IPS-NIHi7 (cell line): ENCODE measurements at regions not wholly inside any gene's neighbourhood (a gene's known extent, or its start where the extent isn't known, plus 50 kb on each side); places are given as distances from the start of the nearest gene placed in this dataset.
A peak's percentile ranks its signal among the peaks of the same experiment; 100 is the strongest.
"Not testable (repeated sequence)": the region's sequence is repeated elsewhere in the genome, so short reads cannot be mapped to it uniquely, and the experiment has no call there.

Experiments
- DNase-seq: peaks from one replicate; pipeline ENCODE4 v3.0.0; 2012; ENCODE audit warnings: mixed read lengths; ENCODE audit errors: extremely low spot score

- no peak for DNase-seq
Observed at GRCh38 chr2:117519721-117520120, 294.8 kb upstream of the DDX18 start.

- no peak for DNase-seq
Observed at GRCh38 chr2:117523267-117523666, 291.2 kb upstream of the DDX18 start.

GRCh38 chr2:117523711-117524238 lies 290.7 kb upstream of the DDX18 start:
- no peak for DNase-seq

GRCh38 chr2:117536139-117536538 lies 278.4 kb upstream of the DDX18 start:
- DNase-seq = peak; percentile 65

- DNase-seq = no peak
Observed at GRCh38 chr2:117537032-117537431, 277.5 kb upstream of the DDX18 start.

- no peak for DNase-seq
Observed at GRCh38 chr2:117551858-117552257, 262.6 kb upstream of the DDX18 start.

GRCh38 chr2:117553448-117553847 lies 261.0 kb upstream of the DDX18 start:
- DNase-seq = peak; percentile 45

GRCh38 chr2:117555965-117556364 lies 258.5 kb upstream of the DDX18 start:
- no peak for DNase-seq

GRCh38 chr2:117557626-117558025 lies 256.9 kb upstream of the DDX18 start:
- no peak for DNase-seq

- DNase-seq = no peak
Observed at GRCh38 chr2:117562654-117563053, 251.8 kb upstream of the DDX18 start.

- no peak for DNase-seq
Observed at GRCh38 chr2:117571590-117572349, 242.7 kb upstream of the DDX18 start.

GRCh38 chr2:117587310-117587709 lies 227.2 kb upstream of the DDX18 start:
- no peak for DNase-seq

- DNase-seq = no peak
Observed at GRCh38 chr2:117603060-117603459, 211.4 kb upstream of the DDX18 start.

- peak; percentile 9 for DNase-seq
Observed at GRCh38 chr2:117603567-117603966, 210.9 kb upstream of the DDX18 start.

- no peak for DNase-seq
Observed at GRCh38 chr2:117607202-117607601, 207.3 kb upstream of the DDX18 start.

GRCh38 chr2:117613101-117613500 lies 201.4 kb upstream of the DDX18 start:
- no peak for DNase-seq

GRCh38 chr2:117614296-117614695 lies 200.2 kb upstream of the DDX18 start:
- DNase-seq = no peak

- DNase-seq = no peak
Observed at GRCh38 chr2:117614823-117615534, 199.5 kb upstream of the DDX18 start.

GRCh38 chr2:117618607-117619006 lies 195.9 kb upstream of the DDX18 start:
- no peak for DNase-seq

GRCh38 chr2:117621326-117621725 lies 193.2 kb upstream of the DDX18 start:
- no peak for DNase-seq

GRCh38 chr2:117623175-117623574 lies 191.3 kb upstream of the DDX18 start:
- not testable (repeated sequence) for DNase-seq

- DNase-seq = no peak
Observed at GRCh38 chr2:117631152-117631945, 183.1 kb upstream of the DDX18 start.
